ENCODE measurements at regions not wholly inside any gene's neighbourhood (a gene's known extent, or its start where the extent isn't known, plus 50 kb on each side); places are given as distances from the start of the nearest gene placed in this dataset.

- TF ChIP-seq CTCF (IDR thresholded peaks at IDR 0.05), result no peak
- no peak for TF ChIP-seq POLR2A (IDR thresholded peaks at IDR 0.05)
Observed at GRCh38 chr4:81566161-81566591, 94.5 kb upstream of the RASGEF1B start.

Measured in esophagus squamous epithelium (tissue), 4 donors.